ELR (cell line): ENCODE measurements at regions not wholly inside any gene's neighbourhood (a gene's known extent, or its start where the extent isn't known, plus 50 kb on each side); places are given as distances from the start of the nearest gene placed in this dataset.

ENCODE experiments used
- DNase-seq: peaks from one replicate; pipeline ENCODE4 v3.0.0-alpha.2; 2015; ENCODE audit warnings: low read depth

- DNase-seq, result no peak
Measured at GRCh38 chr14:58783792-58784511, 146.2 kb downstream of the DACT1 start.

- no peak for DNase-seq
Measured at GRCh38 chr14:58784931-58785330, 147.2 kb downstream of the DACT1 start.

GRCh38 chr14:58785701-58786100 lies 147.9 kb downstream of the DACT1 start:
- no peak for DNase-seq

GRCh38 chr14:58787592-58787991 lies 149.8 kb downstream of the DACT1 start:
- DNase-seq, result no peak

- DNase-seq, result no peak
Measured at GRCh38 chr14:58788655-58789503, 151.1 kb downstream of the DACT1 start.

- no peak for DNase-seq
Measured at GRCh38 chr14:58789736-58790135, 152.0 kb downstream of the DACT1 start.

GRCh38 chr14:58792416-58792815 lies 154.7 kb downstream of the DACT1 start:
- DNase-seq, result no peak

GRCh38 chr14:58793131-58793740 lies 155.5 kb downstream of the DACT1 start:
- DNase-seq, result no peak

- DNase-seq, result no peak
Measured at GRCh38 chr14:58794993-58795762, 157.4 kb downstream of the DACT1 start.

GRCh38 chr14:58796242-58797009 lies 158.7 kb downstream of the DACT1 start:
- DNase-seq, result no peak

- peak; percentile 6 for DNase-seq
Measured at GRCh38 chr14:58797010-58797429, 159.3 kb downstream of the DACT1 start.

GRCh38 chr14:58798173-58798572 lies 160.4 kb downstream of the DACT1 start:
- DNase-seq, result no peak

GRCh38 chr14:58801086-58801485 lies 163.3 kb downstream of the DACT1 start:
- no peak for DNase-seq

GRCh38 chr14:58805057-58805456 lies 167.3 kb downstream of the DACT1 start:
- DNase-seq, result no peak

GRCh38 chr14:58805605-58806409 lies 168.0 kb downstream of the DACT1 start:
- no peak for DNase-seq

GRCh38 chr14:58807191-58807590 lies 169.4 kb downstream of the DACT1 start:
- no peak for DNase-seq

- peak; percentile 42 for DNase-seq
Measured at GRCh38 chr14:58808828-58809227, 171.1 kb downstream of the DACT1 start.

GRCh38 chr14:58809520-58809919 lies 171.8 kb downstream of the DACT1 start:
- no peak for DNase-seq

- DNase-seq, result no peak
Measured at GRCh38 chr14:58812050-58812910, 174.5 kb downstream of the DACT1 start.

- no peak for DNase-seq
Measured at GRCh38 chr14:58813745-58814144, 176.0 kb downstream of the DACT1 start.
